Upper lobe of right lung (tissue), 1 donor: ENCODE measurements at regions not wholly inside any gene's neighbourhood (a gene's known extent, or its start where the extent isn't known, plus 50 kb on each side); places are given as distances from the start of the nearest gene placed in this dataset.
"Not testable (repeated sequence)": the region's sequence is repeated elsewhere in the genome, so short reads cannot be mapped to it uniquely, and the experiment has no call there.

ENCODE experiments used
- ATAC-seq: fragments of 200-7000 bp; cut with Tn5 transposase; one replicate; pipeline ENCODE4 v1.9.1; 2020; ENCODE audit warnings: mild to moderate bottlenecking, moderate library complexity
- DNase-seq: peaks from one replicate; pipeline ENCODE4 v3.0.0-alpha.2; 2020
- H3K27ac ChIP-seq: fragments of 200-600 bp; one replicate; pipeline ENCODE4 v1.8.0; 2022
- H3K27me3 ChIP-seq: fragments of 200-600 bp; one replicate; pipeline ENCODE4 v1.8.0; 2022; ENCODE audit warnings: mild to moderate bottlenecking
- H3K36me3 ChIP-seq: fragments of 200-600 bp; one replicate; pipeline ENCODE4 v1.8.0; 2022
- H3K4me1 ChIP-seq: fragments of 200-600 bp; one replicate; pipeline ENCODE4 v1.8.0; 2022
- H3K4me3 ChIP-seq: fragments of 200-600 bp; one replicate; pipeline ENCODE4 v1.8.0; 2022; ENCODE audit warnings: mild to moderate bottlenecking
- H3K9me3 ChIP-seq: fragments of 200-600 bp; one replicate; pipeline ENCODE4 v1.8.0; 2022
- intact Hi-C: fragments of 100-400 bp; cut with DNase I; formaldehyde crosslinking; loops from one replicate; pipeline ENCODE4 v1.11.0; 2022
- TF ChIP-seq, protein P1 (sequence below): fragments of 200-600 bp; IDR thresholded peaks from one replicate; pipeline ENCODE4 v1.8.0; 2022; ENCODE audit warnings: antibody characterized with exemption
- donor health status: DM: no; HTN: yes; CAD: no; lungs with severe emphysema.

DNA sequence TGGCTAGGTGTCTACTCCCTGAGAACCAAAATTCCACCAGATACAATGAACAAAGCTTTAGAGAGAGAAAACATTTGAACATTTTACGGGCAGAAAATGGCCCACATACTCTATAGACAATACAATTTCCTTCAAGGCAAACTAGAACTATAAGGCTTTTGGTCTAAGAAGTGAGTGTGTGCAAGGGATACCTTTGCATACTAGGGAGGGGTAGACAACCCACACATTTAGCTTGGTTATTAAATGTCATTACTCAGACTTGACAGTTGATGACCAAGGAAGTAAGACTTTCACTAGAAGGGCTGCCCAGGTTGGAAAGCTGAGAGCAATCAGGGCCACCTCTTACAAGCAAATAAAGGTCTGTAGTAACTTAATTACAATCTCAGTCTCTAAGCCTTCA, 64.0 kb upstream of the PLEKHM1 start:
- H3K4me3 ChIP-seq, intact Hi-C loops, H3K27ac ChIP-seq, ATAC-seq, H3K9me3 ChIP-seq, H3K36me3 ChIP-seq, H3K27me3 ChIP-seq, H3K4me1 ChIP-seq, DNase-seq: not testable (repeated sequence)

DNA sequence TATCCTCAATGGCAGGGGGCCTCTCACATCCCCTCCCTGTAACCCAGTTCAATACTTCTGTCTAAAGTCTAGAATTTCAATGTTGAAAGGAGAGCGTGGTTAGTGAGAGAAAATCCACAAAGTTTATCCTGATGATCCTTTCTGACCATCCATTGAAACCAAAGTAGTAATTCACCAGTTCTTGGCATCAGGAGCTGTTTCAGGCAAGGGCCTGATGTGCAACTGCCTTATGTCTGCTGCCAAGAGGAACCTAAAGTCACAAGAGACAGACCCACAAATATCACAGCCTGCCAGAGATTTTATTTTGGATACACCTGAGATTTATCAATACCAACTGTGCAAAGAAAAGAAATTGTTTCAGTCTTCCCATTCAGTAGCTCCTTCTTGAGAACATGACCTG, 68.3 kb upstream of the PLEKHM1 start:
- H3K36me3 ChIP-seq, DNase-seq, H3K9me3 ChIP-seq, H3K27ac ChIP-seq, H3K4me3 ChIP-seq, H3K27me3 ChIP-seq, ATAC-seq, intact Hi-C loops, H3K4me1 ChIP-seq: not testable (repeated sequence)

DNA sequence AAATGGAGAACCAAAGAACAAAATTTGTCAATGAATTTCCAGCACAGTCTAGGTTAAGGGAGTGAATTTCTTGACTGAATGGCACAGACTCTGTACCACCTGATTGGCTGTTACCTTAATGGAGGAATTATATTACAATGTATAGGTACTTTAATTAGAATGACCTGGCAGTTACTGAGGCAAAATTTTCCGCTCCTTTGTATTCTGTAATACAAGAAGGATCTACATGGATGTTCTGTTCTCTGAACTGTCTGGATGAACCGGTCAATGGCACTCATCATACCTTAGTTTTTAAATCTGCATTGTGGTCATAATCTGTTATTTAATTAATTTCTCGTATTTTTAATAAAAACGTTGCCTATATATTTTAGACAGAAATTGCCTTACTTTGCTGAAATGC, 72.3 kb upstream of the PLEKHM1 start:
- H3K27me3 ChIP-seq, H3K36me3 ChIP-seq, H3K4me1 ChIP-seq, ATAC-seq, H3K27ac ChIP-seq, H3K4me3 ChIP-seq, DNase-seq, intact Hi-C loops, H3K9me3 ChIP-seq: not testable (repeated sequence)

GRCh38 chr17:45563283-45563682, 72.8 kb upstream of the PLEKHM1 start:
- H3K27ac ChIP-seq, DNase-seq, ATAC-seq, H3K4me3 ChIP-seq, intact Hi-C loops, H3K36me3 ChIP-seq, H3K4me1 ChIP-seq, H3K9me3 ChIP-seq, H3K27me3 ChIP-seq: not testable (repeated sequence)

DNA sequence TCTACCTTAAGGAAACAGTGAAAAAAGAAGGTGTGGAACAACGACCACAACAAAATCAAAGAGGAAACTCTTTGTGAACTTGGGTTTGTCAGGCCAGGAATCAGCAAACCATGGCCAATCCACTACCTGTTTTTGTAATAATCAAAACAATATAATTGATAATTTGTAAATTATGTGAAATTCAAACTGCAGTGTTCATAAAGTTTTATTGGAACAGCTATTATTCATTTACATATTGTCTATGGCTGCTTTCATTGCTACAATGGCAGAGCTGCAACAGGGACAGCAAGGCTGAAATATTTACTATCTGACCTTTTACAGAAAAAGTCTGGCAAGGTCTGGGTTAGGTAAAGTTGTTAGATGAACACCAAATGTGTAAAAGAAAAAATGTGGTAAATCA, 77.8 kb upstream of the PLEKHM1 start:
- H3K4me3 ChIP-seq, H3K27me3 ChIP-seq, intact Hi-C loops, ATAC-seq, H3K36me3 ChIP-seq, DNase-seq, H3K27ac ChIP-seq, H3K4me1 ChIP-seq, H3K9me3 ChIP-seq: not testable (repeated sequence)

GRCh38 chr17:45573326-45573725, 82.8 kb upstream of the PLEKHM1 start:
- DNase-seq, H3K36me3 ChIP-seq, H3K9me3 ChIP-seq, H3K27ac ChIP-seq, intact Hi-C loops, H3K4me1 ChIP-seq, ATAC-seq, H3K27me3 ChIP-seq, H3K4me3 ChIP-seq: not testable (repeated sequence)

DNA sequence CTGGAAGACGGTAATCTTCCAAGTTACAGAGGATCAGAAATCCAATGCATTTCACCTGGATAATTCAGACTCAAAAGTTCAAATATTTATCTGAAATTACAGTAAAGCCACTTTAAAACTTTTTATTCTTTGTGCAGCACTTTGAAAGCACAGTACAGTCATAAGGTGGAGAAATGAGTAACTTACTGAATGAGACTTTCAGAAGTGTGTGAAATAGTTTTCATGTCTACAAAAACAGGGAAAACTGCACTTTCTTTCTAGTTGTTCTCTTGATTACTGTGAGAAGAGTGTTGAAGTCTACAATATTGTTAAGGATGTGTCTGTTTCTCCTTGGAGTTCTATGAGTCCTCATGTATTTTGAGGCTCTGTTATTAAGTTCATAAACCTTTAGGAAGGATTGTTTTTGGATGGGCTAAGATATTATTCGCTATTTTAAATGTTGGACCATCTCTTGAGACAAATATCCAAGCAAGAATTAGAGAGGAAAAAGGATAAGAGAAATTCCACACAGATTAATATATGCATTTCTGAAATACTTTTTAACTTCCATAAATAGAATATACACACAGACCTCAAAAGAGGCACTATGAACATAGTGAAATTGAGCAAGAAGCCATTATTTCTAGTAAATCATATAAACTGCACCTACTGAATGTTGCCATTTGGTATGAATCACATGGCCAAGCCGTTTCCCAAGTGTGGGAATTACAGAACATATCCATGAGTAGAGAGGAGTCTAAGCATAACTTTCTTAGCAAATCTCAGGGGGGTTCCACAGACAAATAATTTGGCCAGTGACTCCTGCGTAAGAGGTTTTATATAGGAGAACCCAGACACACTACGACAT, 83.6 kb upstream of the PLEKHM1 start:
- no peaks in the 10 kb centered on the region for H3K9me3 ChIP-seq
- no peaks in the 10 kb centered on the region for H3K27me3 ChIP-seq
- DNase-seq: no peak
- TF ChIP-seq, protein P1, sequence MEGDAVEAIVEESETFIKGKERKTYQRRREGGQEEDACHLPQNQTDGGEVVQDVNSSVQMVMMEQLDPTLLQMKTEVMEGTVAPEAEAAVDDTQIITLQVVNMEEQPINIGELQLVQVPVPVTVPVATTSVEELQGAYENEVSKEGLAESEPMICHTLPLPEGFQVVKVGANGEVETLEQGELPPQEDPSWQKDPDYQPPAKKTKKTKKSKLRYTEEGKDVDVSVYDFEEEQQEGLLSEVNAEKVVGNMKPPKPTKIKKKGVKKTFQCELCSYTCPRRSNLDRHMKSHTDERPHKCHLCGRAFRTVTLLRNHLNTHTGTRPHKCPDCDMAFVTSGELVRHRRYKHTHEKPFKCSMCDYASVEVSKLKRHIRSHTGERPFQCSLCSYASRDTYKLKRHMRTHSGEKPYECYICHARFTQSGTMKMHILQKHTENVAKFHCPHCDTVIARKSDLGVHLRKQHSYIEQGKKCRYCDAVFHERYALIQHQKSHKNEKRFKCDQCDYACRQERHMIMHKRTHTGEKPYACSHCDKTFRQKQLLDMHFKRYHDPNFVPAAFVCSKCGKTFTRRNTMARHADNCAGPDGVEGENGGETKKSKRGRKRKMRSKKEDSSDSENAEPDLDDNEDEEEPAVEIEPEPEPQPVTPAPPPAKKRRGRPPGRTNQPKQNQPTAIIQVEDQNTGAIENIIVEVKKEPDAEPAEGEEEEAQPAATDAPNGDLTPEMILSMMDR: no peak
- no peak overlapping the region for H3K4me3 ChIP-seq
- no peaks in the 10 kb centered on the region for H3K36me3 ChIP-seq
- no peaks in the 10 kb centered on the region for H3K4me1 ChIP-seq
- intact Hi-C loops: no loop called here
- no peak for ATAC-seq
- no peak overlapping the region for H3K27ac ChIP-seq

DNA sequence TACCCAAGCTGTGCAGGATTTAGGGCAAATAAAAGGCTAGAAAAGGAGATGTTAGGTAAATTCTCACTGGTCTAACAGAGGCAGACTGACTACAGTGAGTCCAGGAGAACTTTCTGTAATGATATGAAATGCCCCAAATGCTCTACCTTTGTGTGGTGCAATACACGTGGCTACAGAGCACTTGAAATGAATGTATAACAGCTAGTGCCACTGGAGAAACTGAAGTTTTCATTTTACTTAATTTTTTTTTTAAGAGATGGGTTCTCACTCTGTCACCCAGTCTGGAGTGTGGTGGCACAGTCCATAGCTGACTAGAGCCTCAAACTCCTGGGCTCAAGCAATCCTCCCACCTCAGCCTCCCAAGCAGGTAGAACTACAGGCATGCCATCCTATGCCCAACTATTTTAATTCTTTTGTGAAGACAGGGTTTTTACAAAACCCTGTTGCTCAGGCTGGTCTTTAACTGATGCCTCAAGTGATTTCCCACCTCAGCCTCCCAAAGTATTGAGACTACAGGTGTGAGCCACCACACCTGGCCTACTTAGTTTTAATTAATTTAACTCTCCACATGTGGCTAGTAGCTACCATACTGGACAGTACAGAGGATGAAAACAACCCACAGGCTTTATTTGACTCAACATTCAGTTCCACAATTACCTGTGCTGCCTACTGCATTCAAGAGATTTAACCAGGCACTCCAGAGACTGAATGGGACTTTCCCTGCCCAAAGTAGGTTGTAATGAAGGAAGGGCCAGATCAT, 84.8 kb upstream of the PLEKHM1 start:
- no peak for ATAC-seq
- Histone ChIP-seq H3K27ac (no peak overlapping the region), H3K9me3 (no peaks in the 10 kb centered on the region), H3K36me3 (no peaks in the 10 kb centered on the region), H3K4me1 (no peaks in the 10 kb centered on the region), H3K4me3 (no peak overlapping the region), H3K27me3 (no peaks in the 10 kb centered on the region)
- TF ChIP-seq, protein P1: no peak
- no peak for DNase-seq
- intact Hi-C loops: no loop called here

DNA sequence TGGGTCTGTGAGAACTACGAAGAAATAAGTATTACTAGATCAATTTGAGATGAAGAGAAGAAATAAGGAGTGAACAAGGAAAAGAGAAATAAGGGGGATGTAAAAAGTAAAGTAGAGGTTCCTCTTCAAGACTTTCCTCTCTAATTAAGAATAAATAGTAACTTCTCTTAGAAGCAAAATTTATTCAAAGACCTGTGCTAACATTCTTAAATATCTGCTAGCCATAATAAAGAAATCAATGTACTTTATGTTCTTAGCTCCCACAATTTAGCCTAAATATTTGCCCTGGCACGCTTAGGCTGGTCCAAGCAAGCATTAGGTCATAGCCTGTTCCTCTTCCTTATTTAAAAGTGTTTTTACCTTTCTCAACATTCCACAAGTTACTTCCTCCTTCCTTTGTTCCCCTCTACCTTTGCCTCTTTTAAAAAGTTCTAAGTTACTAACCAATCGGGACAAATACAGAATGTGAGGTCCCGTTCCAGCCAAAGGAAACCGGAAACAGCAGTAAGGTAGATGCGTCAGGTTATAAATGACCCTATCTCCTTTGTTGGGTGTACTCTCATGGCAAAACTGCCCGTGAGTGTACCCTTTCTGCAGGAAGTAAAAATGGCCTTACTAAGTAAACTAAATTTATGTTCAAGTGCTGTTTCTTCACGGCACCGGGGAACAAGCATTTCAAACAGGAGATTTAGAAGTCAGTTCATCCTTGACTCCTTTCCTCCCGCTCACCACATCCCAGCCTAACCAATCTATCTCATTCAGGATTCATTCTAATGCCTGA, 86.2 kb upstream of the PLEKHM1 start:
- not testable (repeated sequence) for ATAC-seq

More for the DNA sequence above, 86.2 kb upstream of the PLEKHM1 start:
- intact Hi-C loops, H3K36me3 ChIP-seq, H3K4me3 ChIP-seq, H3K27me3 ChIP-seq, DNase-seq, H3K9me3 ChIP-seq, H3K27ac ChIP-seq, H3K4me1 ChIP-seq: not testable (repeated sequence)
